AG09309 (cell line): ENCODE measurements at regions not wholly inside any gene's neighbourhood (a gene's known extent, or its start where the extent isn't known, plus 50 kb on each side); places are given as distances from the start of the nearest gene placed in this dataset.

ENCODE experiments used
- DNase-seq: peaks from one replicate; pipeline ENCODE4 v3.0.0-alpha.2; 2010; ENCODE audit warnings: low read depth
- H3K4me3 ChIP-seq: 2 replicates; pipeline ENCODE4 v1.5.1; 2011; ENCODE audit warnings: mild to moderate bottlenecking, low read depth, low read length, moderate library complexity; ENCODE audit not compliant: control insufficient read depth
- TF ChIP-seq, protein P1 (sequence below): IDR thresholded peaks from 2 replicates; pipeline ENCODE4 v1.5.1; 2011; ENCODE audit warnings: mild to moderate bottlenecking, low read depth, low read length, inconsistent platforms; ENCODE audit not compliant: insufficient read depth, control insufficient read depth; ENCODE audit errors: missing control alignments

DNA sequence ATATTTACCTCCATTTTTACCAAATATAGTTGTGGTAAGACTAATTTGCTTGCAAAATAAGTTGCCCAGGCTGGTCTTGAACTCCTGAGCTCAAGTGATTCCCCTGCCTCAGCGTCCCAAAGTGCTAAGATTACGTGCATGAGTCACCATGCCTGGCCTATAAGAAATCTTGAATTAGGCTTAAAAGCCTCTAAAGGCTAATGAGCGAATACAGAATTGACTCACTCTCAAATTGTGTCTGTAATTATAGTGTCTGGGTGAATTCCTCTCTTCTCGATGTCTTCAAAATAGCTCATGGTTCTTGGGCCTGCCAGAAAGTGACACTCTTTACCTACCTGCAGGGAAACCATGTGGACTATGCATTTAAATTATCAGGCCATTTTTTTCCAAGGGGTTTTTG lies 403.5 kb downstream of the SLC16A7 start:
- no peak for DNase-seq
- TF ChIP-seq, protein P1, sequence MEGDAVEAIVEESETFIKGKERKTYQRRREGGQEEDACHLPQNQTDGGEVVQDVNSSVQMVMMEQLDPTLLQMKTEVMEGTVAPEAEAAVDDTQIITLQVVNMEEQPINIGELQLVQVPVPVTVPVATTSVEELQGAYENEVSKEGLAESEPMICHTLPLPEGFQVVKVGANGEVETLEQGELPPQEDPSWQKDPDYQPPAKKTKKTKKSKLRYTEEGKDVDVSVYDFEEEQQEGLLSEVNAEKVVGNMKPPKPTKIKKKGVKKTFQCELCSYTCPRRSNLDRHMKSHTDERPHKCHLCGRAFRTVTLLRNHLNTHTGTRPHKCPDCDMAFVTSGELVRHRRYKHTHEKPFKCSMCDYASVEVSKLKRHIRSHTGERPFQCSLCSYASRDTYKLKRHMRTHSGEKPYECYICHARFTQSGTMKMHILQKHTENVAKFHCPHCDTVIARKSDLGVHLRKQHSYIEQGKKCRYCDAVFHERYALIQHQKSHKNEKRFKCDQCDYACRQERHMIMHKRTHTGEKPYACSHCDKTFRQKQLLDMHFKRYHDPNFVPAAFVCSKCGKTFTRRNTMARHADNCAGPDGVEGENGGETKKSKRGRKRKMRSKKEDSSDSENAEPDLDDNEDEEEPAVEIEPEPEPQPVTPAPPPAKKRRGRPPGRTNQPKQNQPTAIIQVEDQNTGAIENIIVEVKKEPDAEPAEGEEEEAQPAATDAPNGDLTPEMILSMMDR = no peak
- H3K4me3 ChIP-seq = no peak overlapping the region

DNA sequence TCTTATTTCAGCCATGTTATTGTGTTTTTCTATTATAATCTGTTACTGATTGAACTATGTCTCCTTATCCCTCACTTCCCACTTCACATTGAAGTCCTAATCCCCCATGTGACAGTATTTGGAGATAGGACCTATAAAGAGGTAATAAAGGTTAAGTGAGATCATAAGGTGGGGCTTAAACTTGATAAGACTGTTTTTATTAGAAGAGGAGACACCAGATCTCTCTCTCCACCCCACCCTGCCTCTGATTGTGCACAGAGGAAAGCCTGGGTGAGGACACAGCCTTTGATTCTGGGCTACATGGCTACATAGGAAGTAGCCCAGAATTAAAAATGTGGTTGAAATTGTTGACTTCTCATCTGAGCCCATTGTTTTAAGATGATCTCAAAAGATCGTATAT lies 414.7 kb downstream of the SLC16A7 start:
- TF ChIP-seq, protein P1 = no peak
- no peak overlapping the region for H3K4me3 ChIP-seq
- no peak for DNase-seq

DNA sequence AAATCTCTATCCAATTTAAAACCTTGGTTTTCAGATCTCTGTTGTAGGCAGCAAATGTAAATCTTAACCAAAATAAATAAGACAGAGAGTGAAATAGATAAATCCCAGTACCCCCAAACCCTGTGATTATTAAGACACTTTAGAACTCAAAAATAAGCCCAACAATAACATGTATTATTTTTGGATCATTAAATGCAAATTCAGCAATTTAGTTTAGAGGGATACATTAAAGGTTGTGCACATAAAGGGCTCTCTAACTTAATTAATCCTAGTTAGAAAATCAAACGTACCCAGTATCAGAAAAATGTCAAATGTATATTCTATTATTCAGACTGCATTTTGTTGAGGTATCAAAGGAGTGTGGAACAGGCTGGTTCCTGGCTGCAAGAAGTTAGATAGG lies 416.8 kb downstream of the SLC16A7 start:
- TF ChIP-seq, protein P1 = no peak
- no peak for DNase-seq
- no peak overlapping the region for H3K4me3 ChIP-seq

DNA sequence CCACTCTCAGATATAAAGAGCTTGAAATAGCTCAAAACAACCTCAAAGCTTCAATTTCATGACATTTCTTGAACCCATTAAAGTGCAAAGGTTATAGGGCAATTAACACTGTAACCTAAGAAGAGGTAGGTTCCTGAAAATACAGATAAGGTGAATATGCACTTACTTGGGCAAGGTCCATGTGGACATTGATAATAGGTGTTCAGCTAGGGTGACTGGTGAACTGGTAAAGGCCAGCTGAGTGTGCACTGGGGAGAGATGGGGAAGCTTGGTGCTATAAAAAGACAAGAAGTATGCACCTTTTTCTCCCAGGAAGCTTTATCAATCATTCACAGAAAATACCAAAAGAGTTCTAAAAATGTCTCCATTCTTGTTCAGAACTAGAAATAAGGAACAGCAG lies 418.6 kb downstream of the SLC16A7 start:
- H3K4me3 ChIP-seq = no peak overlapping the region
- no peak for DNase-seq
- TF ChIP-seq, protein P1 = no peak

DNA sequence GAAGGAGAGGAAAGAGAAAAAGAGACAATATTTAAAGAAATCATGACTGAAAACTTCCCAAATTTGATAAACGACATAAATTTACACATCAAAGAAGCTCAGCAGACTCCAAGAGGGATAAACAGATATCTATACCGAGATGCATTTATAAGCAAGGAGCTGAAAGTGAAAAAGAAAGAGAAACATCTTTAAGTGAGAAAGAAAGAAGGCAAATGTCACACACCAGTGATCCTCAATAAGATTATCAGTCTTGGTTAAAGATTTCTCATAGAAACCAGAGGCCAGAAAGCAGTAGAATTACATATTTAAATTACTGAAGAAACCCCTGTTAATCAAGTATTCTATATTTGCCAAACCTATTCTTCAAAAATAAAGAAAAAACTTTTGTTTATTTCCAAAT lies 424.2 kb downstream of the SLC16A7 start:
- TF ChIP-seq, protein P1 = no peak

DNA sequence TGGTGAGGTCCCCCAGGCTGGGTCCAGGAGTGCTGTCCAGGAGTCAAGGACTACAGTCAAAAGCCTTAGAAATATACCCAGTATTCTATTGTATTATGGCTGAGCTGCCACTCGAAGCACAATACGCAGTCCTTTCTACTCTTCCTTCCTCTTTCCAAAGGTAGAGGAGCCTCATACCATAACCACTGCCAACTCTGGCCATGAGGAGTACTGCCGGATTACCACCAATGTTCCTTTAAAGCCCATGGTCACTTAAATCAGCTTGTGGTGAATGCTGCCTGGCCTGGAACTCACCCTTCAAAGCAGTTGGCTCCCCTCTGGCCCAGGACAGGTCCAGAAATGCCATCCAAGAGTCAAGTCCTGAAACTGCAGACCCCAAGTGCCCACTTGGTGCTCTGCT lies 425.4 kb downstream of the SLC16A7 start:
- TF ChIP-seq, protein P1 = no peak
- DNase-seq = no peak
- H3K4me3 ChIP-seq = no peak overlapping the region

More for the DNA sequence above, 424.2 kb downstream of the SLC16A7 start:
- H3K4me3 ChIP-seq = no peak overlapping the region
- no peak for DNase-seq

DNA sequence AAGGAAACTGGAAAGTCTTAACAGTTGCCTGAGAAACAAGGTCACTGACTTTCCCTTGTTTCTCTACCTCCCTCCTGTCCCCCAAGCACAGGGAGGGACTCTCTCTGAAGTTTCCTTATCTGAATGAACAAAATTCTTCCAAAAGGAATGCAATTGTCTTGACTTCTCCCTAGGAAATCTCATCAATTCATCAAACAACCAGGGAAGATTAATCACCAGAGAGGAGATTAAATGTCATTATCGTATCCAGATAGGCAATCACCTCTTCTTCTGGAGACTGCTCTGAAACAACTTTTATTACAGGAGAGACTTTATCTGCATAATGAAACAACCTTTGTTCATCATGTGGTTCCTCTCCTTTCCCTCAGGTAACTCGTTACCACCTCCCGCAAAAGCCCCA lies 431.4 kb downstream of the SLC16A7 start:
- TF ChIP-seq, protein P1 = no peak
- no peak for DNase-seq

More for the DNA sequence above, 431.4 kb downstream of the SLC16A7 start:
- no peak overlapping the region for H3K4me3 ChIP-seq
